IMR-90 (cell line): ENCODE measurements at regions not wholly inside any gene's neighbourhood (a gene's known extent, or its start where the extent isn't known, plus 50 kb on each side); places are given as distances from the start of the nearest gene placed in this dataset.

Source experiments
- ATAC-seq: fragments of 200-7000 bp; cut with Tn5 transposase; 2 replicates; pipeline ENCODE4 v1.9.1; 2020; ENCODE audit warnings: low read depth, mild to moderate bottlenecking, moderate library complexity
- BruUV-seq: library from RNA; stranded (reverse); fragments of 400-500 nt; replicated peaks from 2 replicates; lab custom pipeline; 2021; lab: Mats Ljungman, UMichigan
- CTCF ChIA-PET: fragments of 300-600 bp; formaldehyde crosslinking; extraction: SDS; loops from one replicate; lab custom pipeline; 2021; ENCODE audit warnings: antibody characterized with exemption; lab: Yijun Ruan, JAX
- POLR2A ChIA-PET: fragments of 300-600 bp; sonication (Branson Sonifier 250); formaldehyde crosslinking; loops from one replicate; lab custom pipeline; 2022; ENCODE audit warnings: antibody characterized with exemption; ENCODE audit not compliant: unreplicated experiment; lab: Charles Lee
- DNase-seq: peaks from one replicate; pipeline ENCODE4 v3.0.0; 2013
- H2AFZ ChIP-seq: replicated peaks from 2 replicates; pipeline ENCODE3; 2013; ENCODE audit warnings: low read length, mild to moderate bottlenecking; ENCODE audit not compliant: poor library complexity
- H2AK5ac ChIP-seq: 2 replicates; pipeline ENCODE4 v1.6.1; 2013; ENCODE audit warnings: low read depth, low read length, inconsistent platforms
- H2AK9ac ChIP-seq: replicated peaks from 2 replicates; pipeline ENCODE3; 2013; ENCODE audit warnings: mild to moderate bottlenecking, low read depth, low read length, moderate library complexity; ENCODE audit not compliant: poor library complexity
- H2BK120ac ChIP-seq: 2 replicates; pipeline ENCODE4 v1.6.1; 2013; ENCODE audit warnings: low read depth, low read length, inconsistent platforms
- H2BK15ac ChIP-seq: 3 replicates; pipeline ENCODE4 v1.6.1; 2013; ENCODE audit warnings: low read depth, low read length, inconsistent platforms
- H2BK20ac ChIP-seq: 2 replicates; pipeline ENCODE4 v1.6.1; 2013; ENCODE audit warnings: low read depth, mild to moderate bottlenecking, inconsistent platforms, low read length, moderate library complexity
- H2BK5ac ChIP-seq: 2 replicates; pipeline ENCODE4 v1.6.1; 2013; ENCODE audit warnings: mild to moderate bottlenecking, low read depth, low read length, inconsistent platforms; ENCODE audit not compliant: poor library complexity, severe bottlenecking
- H3K14ac ChIP-seq: replicated peaks from 2 replicates; pipeline ENCODE4 v1.6.1; 2013; ENCODE audit warnings: low read depth, low read length, inconsistent platforms
- H3K18ac ChIP-seq: 2 replicates; pipeline ENCODE4 v1.6.1; 2013; ENCODE audit warnings: low read depth, low read length, control low read depth
- H3K23ac ChIP-seq: 2 replicates; pipeline ENCODE4 v1.6.1; 2013; ENCODE audit warnings: low read depth, low read length, inconsistent platforms
- H3K27ac ChIP-seq: 2 replicates; pipeline ENCODE4 v1.5.1; 2013; ENCODE audit warnings: mild to moderate bottlenecking, control low read depth, low read length; ENCODE audit not compliant: insufficient read depth
- H3K27me3 ChIP-seq: 2 replicates; pipeline ENCODE4 v1.6.1; 2013; ENCODE audit warnings: low read length; ENCODE audit not compliant: control insufficient read depth, insufficient read depth
- H3K36me3 ChIP-seq: 2 replicates; pipeline ENCODE4 v1.6.1; 2013; ENCODE audit warnings: low read length, mixed read lengths; ENCODE audit not compliant: control insufficient read depth, insufficient read depth
- H3K4ac ChIP-seq: 2 replicates; pipeline ENCODE4 v1.6.1; 2013; ENCODE audit warnings: low read depth, low read length, inconsistent platforms
- H3K4me1 ChIP-seq: 2 replicates; pipeline ENCODE4 v1.6.1; 2013; ENCODE audit warnings: low read length, mixed read lengths; ENCODE audit not compliant: control insufficient read depth, insufficient read depth
- H3K4me2 ChIP-seq: 2 replicates; pipeline ENCODE4 v1.6.1; 2013; ENCODE audit warnings: low read depth, mild to moderate bottlenecking, control low read depth, low read length, moderate library complexity
- H3K4me3 ChIP-seq: 2 replicates; pipeline ENCODE4 v1.5.1; 2013; ENCODE audit warnings: low read depth, mild to moderate bottlenecking, control low read depth, low read length, moderate library complexity; ENCODE audit not compliant: insufficient read depth
- H3K56ac ChIP-seq: 2 replicates; pipeline ENCODE4 v1.6.1; 2013; ENCODE audit warnings: low read length, inconsistent platforms; ENCODE audit not compliant: insufficient read depth; ENCODE audit errors: extremely low read depth
- H3K79me1 ChIP-seq, 2 experiments: 2 replicates each; pipeline ENCODE4 v1.6.1; 2013; ENCODE audit warnings: low read length in 2 of 2, inconsistent platforms in 1 of 2, low read depth in 1 of 2
- H3K9ac ChIP-seq: 2 replicates; pipeline ENCODE4 v1.6.1; 2013; ENCODE audit warnings: low read depth, low read length, control low read depth
- H3K9me1 ChIP-seq: 2 replicates; pipeline ENCODE4 v1.6.1; 2013; ENCODE audit warnings: low read length, inconsistent platforms; ENCODE audit not compliant: insufficient read depth
- H3K9me3 ChIP-seq: 2 replicates; pipeline ENCODE4 v1.6.1; 2013; ENCODE audit warnings: low read length; ENCODE audit not compliant: control insufficient read depth, insufficient read depth
- H4K20me1 ChIP-seq: 2 replicates; pipeline ENCODE4 v1.6.1; 2013; ENCODE audit warnings: low read length, inconsistent platforms; ENCODE audit not compliant: insufficient read depth
- H4K5ac ChIP-seq: 2 replicates; pipeline ENCODE4 v1.6.1; 2013; ENCODE audit warnings: mild to moderate bottlenecking, low read depth, low read length, control low read depth
- H4K8ac ChIP-seq, 2 experiments: 2 replicates each; pipeline ENCODE4 v1.6.1; 2013; ENCODE audit warnings: low read depth in 2 of 2, low read length in 2 of 2, control low read depth in 1 of 2, inconsistent platforms in 1 of 2
- H4K91ac ChIP-seq: 2 replicates; pipeline ENCODE4 v1.6.1; 2013; ENCODE audit warnings: low read depth, low read length, inconsistent platforms; ENCODE audit not compliant: insufficient read depth
- CEBPB ChIP-seq: IDR thresholded peaks from 2 replicates; pipeline ENCODE4 v1.6.1; 2012; ENCODE audit warnings: low read depth, low read length, improper control_type of control experiment
- MAFK ChIP-seq: IDR thresholded peaks from 2 replicates; pipeline ENCODE4 v1.6.1; 2012; ENCODE audit warnings: low read depth, low read length, improper control_type of control experiment
- MAZ ChIP-seq: IDR thresholded peaks from 2 replicates; pipeline ENCODE4 v1.6.1; 2012; ENCODE audit warnings: low read depth, mild to moderate bottlenecking, low read length, improper control_type of control experiment, moderate library complexity, borderline replicate concordance
- MXI1 ChIP-seq: IDR thresholded peaks from 2 replicates; pipeline ENCODE4 v1.6.1; 2012; ENCODE audit warnings: low read depth, mild to moderate bottlenecking, low read length, moderate library complexity, borderline replicate concordance
- POLR2A ChIP-seq: IDR thresholded peaks from 2 replicates; pipeline ENCODE4 v1.6.1; 2012; ENCODE audit warnings: mild to moderate bottlenecking, low read depth, low read length
- WGBS, 2 experiments: methylation state at CpG; one replicate each; pipeline versions ENCODE4 v1.1.5 to v1.1.7; 2013; ENCODE audit warnings: missing lambda C conversion rate in 2 of 2; ENCODE audit not compliant: insufficient read length in 1 of 2; ENCODE audit errors: extremely low coverage in 2 of 2; 5-methylcytosine and 5-hydroxymethylcytosine counted together
- dilution Hi-C: fragments of 300-500 bp; cut with HindIII; formaldehyde crosslinking; loops from one replicate; pipeline ENCODE4 v1.14.3; 2018; ENCODE audit warnings: low sequenced_read_pairs; ENCODE audit not compliant: unreplicated experiment
- in situ Hi-C: fragments of 300-500 bp; cut with MboI; formaldehyde crosslinking; loops from 3 replicates; pipeline ENCODE4 v1.14.3; 2019; ENCODE audit warnings: low sequenced_read_pairs, inconsistent platforms, mixed read lengths
- intact Hi-C: fragments of 100-400 bp; cut with micrococcal nuclease; formaldehyde crosslinking; loops from 2 replicates; pipeline ENCODE4 v1.10.0; 2022
- TF ChIP-seq, protein P1 (sequence below): conservative IDR thresholded peaks from 2 replicates; pipeline ENCODE4 v1.5.1; 2012; ENCODE audit warnings: mild to moderate bottlenecking, low read depth, low read length, improper control_type of control experiment

DNA sequence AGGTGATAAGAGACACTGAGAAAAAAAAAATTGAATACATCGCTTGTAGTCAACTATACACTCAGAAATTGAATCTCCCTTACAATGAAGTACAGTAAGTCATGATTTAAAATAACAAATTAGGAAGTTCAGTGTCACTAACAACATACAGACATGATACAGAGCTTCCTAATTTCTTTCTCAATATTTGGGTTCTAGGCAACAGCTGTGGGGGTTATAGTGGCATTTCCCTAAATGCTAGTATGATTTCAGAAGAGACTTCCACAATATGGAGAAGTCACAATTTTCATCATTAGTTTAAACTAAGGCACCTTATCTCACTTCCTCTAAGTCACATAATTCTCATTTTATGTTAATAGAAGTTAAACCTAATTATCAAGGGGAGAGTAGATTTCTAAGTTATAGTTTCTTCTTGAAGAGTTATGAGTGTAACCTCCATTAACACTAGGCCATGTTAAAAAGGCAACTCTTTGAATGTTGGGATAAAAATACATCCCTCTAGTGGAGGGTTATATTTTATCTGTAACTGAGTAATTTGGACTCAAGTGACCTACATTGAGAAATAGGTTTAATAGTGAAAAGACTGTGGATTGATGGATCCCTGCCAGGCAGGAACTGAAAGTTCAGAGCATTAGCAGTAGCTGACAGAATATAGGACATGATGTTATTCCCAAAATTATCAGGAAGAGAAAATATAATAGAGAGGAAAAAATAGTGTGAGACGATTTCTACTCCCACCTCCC is 286.0 kb upstream of the SUCLG2 start:
- no peak overlapping the region for H3K27ac ChIP-seq
- WGBS, 2 experiments, result no CpG with 5 or more reads among the region's 2 CpGs
- H3K9ac ChIP-seq, result no peak overlapping the region
- H3K18ac ChIP-seq, result no peak overlapping the region
- TF ChIP-seq MAZ, result no peak
- TF ChIP-seq CEBPB, result no peak
- TF ChIP-seq POLR2A, result no peak
- no peak for TF ChIP-seq MXI1
- no peak for TF ChIP-seq MAFK
- TF ChIP-seq, protein P1, sequence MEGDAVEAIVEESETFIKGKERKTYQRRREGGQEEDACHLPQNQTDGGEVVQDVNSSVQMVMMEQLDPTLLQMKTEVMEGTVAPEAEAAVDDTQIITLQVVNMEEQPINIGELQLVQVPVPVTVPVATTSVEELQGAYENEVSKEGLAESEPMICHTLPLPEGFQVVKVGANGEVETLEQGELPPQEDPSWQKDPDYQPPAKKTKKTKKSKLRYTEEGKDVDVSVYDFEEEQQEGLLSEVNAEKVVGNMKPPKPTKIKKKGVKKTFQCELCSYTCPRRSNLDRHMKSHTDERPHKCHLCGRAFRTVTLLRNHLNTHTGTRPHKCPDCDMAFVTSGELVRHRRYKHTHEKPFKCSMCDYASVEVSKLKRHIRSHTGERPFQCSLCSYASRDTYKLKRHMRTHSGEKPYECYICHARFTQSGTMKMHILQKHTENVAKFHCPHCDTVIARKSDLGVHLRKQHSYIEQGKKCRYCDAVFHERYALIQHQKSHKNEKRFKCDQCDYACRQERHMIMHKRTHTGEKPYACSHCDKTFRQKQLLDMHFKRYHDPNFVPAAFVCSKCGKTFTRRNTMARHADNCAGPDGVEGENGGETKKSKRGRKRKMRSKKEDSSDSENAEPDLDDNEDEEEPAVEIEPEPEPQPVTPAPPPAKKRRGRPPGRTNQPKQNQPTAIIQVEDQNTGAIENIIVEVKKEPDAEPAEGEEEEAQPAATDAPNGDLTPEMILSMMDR, result no peak
- H2AK5ac ChIP-seq, result no peak overlapping the region
- no peak overlapping the region for H3K4ac ChIP-seq
- no peak overlapping the region for H4K5ac ChIP-seq
- no TSS peak for BruUV-seq
- DNase-seq, result no peak
- no peak overlapping the region for H3K14ac ChIP-seq
- intact Hi-C loops, result no loop called here
- no peak overlapping the region for H4K8ac ChIP-seq
- H2AK9ac ChIP-seq, result no peak overlapping the region
- H2AFZ ChIP-seq, result no peak overlapping the region
- no peaks in the 10 kb centered on the region for H3K9me1 ChIP-seq
- H3K27me3 ChIP-seq, result no peaks in the 10 kb centered on the region
- H3K56ac ChIP-seq, result no peak overlapping the region
- H2BK20ac ChIP-seq, result no peak overlapping the region
- no peaks in the 10 kb centered on the region for H4K20me1 ChIP-seq
- H3K4me2 ChIP-seq, result no peak overlapping the region
- peaks cover 4% of the 10 kb centered on the region; the same call in 1 of the 2 replicates for H3K9me3 ChIP-seq
- H3K23ac ChIP-seq, result no peak overlapping the region
- dilution Hi-C loops, result no loop called here
- no peaks in the 10 kb centered on the region for H3K36me3 ChIP-seq
- H2BK15ac ChIP-seq, result no peak overlapping the region
- no peak for ATAC-seq
- CTCF ChIA-PET, result no interaction called here
- H3K4me3 ChIP-seq, result no peak overlapping the region
- H3K4me1 ChIP-seq, result no peaks in the 10 kb centered on the region
- no peak overlapping the region for H4K91ac ChIP-seq
- H3K79me1 ChIP-seq, result no peaks in the 10 kb centered on the region
- in situ Hi-C loops, result no loop called here
- no peak overlapping the region for H2BK120ac ChIP-seq
- POLR2A ChIA-PET, result no interaction called here
- H2BK5ac ChIP-seq, result no peak overlapping the region
